ENCODE measurements at regions not wholly inside any gene's neighbourhood (a gene's known extent, or its start where the extent isn't known, plus 50 kb on each side); places are given as distances from the start of the nearest gene placed in this dataset.

- H3K4me2 ChIP-seq (ENCODE audit: insufficient read depth, insufficient read length, low read length), result no peak overlapping the region
- WGBS (ENCODE audit: extremely low coverage, insufficient read length, low lambda C conversion rate), result no CpG with 5 or more reads among the region's 4 CpGs
Measured at GRCh38 chr2:7467782-7468447, 550.7 kb downstream of the RNF144A start.

More at GRCh38 chr2:7467782-7468447, 550.7 kb downstream of the RNF144A start:
- no peak for DNase-seq
- Histone ChIP-seq H3K4ac (ENCODE audit: low read depth, low read length) (no peak overlapping the region), H3K79me2 (ENCODE audit: insufficient read depth, low read length) (no peaks in the 10 kb centered on the region), H3K18ac (ENCODE audit: insufficient read length, low read depth, low read length) (no peak overlapping the region), H3K4me1 (ENCODE audit: insufficient read depth, low read length) (peaks cover 4% of the 10 kb centered on the region; the same call in 1 of the 2 replicates), H3K9ac (ENCODE audit: extremely low read depth, insufficient read length, low read length) (no peak overlapping the region), H4K91ac (ENCODE audit: insufficient read length, low read depth, low read length) (no peak overlapping the region), H2BK12ac (ENCODE audit: insufficient read length, low read depth, low read length) (no peak overlapping the region), H2BK20ac (ENCODE audit: low read depth, low read length, poor library complexity, severe bottlenecking) (no peak overlapping the region), H4K5ac (ENCODE audit: insufficient read length, low read depth, low read length) (no peak overlapping the region), H2BK120ac (ENCODE audit: low read depth, low read length, poor library complexity, severe bottlenecking) (no peak overlapping the region), H3K14ac (ENCODE audit: insufficient read depth, low read length) (no peak overlapping the region), H3K27me3 (ENCODE audit: insufficient read depth, low read length) (no peaks in the 10 kb centered on the region), H3T11ph (ENCODE audit: low read length) (no peak overlapping the region), H3K9me3 (ENCODE audit: control insufficient read depth, low read depth, low read length) (no peaks in the 10 kb centered on the region), H3K79me1 (ENCODE audit: insufficient read depth, low read depth, low read length, poor library complexity, severe bottlenecking) (no peaks in the 10 kb centered on the region), H4K20me1 (ENCODE audit: control insufficient read depth, insufficient read depth, insufficient read length) (no peaks in the 10 kb centered on the region), H4K8ac (replicated peaks; ENCODE audit: insufficient read length, low read depth, low read length) (no peak overlapping the region), H2AFZ (ENCODE audit: low read length) (no peak overlapping the region), H3K23me2 (ENCODE audit: insufficient read length, low read depth, low read length, poor library complexity, severe bottlenecking) (no peaks in the 10 kb centered on the region), H2BK5ac (ENCODE audit: insufficient read length, low read length) (no peak overlapping the region), H3K56ac (ENCODE audit: insufficient read length, low read depth, low read length) (no peak overlapping the region), H2BK15ac (ENCODE audit: low read depth, low read length) (no peak overlapping the region), H2AK5ac (ENCODE audit: insufficient read length, low read length) (no peak overlapping the region), H3K23ac (ENCODE audit: insufficient read length, low read depth, low read length) (no peak overlapping the region), H3K27ac (ENCODE audit: insufficient read length, low read depth, low read length) (no peak overlapping the region)
- Mint-ChIP-seq H3K9me3 (no peaks in the 10 kb centered on the region), H3K4me3 (no peak overlapping the region), H3K36me3 (ENCODE audit: insufficient read depth in 1 of 3, low read depth in 3 of 3) (no peaks in the 10 kb centered on the region), H3K27ac (no peak overlapping the region; a peak in 1 of 7 replicates), H3K4me1 (peaks cover 7 to 14% of the 10 kb centered on the region in 2 experiments), H3K27me3 (ENCODE audit: low read depth) (peaks cover 1% of the 10 kb centered on the region; the same call in 1 of the 2 replicates)
- TF ChIP-seq CTCF (conservative IDR thresholded peaks at IDR 0.05), result no peak

Measured in H9 (cell line).